ENCODE measurements at regions not wholly inside any gene's neighbourhood (a gene's known extent, or its start where the extent isn't known, plus 50 kb on each side); places are given as distances from the start of the nearest gene placed in this dataset.

GRCh38 chr4:111464251-111465045 lies 680.8 kb upstream of the FAM241A start:
- no peak for DNase-seq

More at GRCh38 chr4:111464251-111465045, 680.8 kb upstream of the FAM241A start:
- Histone ChIP-seq H2AK5ac (ENCODE audit: low read depth, low read length) (no peak overlapping the region), H2BK20ac (ENCODE audit: low read depth, low read length) (no peak overlapping the region), H2AFZ (replicated peaks; ENCODE audit: low read length, poor library complexity) (no peak overlapping the region), H4K20me1 (ENCODE audit: insufficient read depth, low read length) (no peaks in the 10 kb centered on the region), H3K4ac (ENCODE audit: low read depth, low read length) (no peak overlapping the region), H3K18ac (ENCODE audit: low read depth, low read length) (no peak overlapping the region), H2BK120ac (ENCODE audit: low read depth, low read length) (no peak overlapping the region), H3K9me3 (ENCODE audit: control insufficient read depth, insufficient read depth, low read length) (peaks cover 3% of the 10 kb centered on the region), H3K9me1 (ENCODE audit: insufficient read depth, low read length) (no peaks in the 10 kb centered on the region), H4K5ac (ENCODE audit: low read depth, low read length) (no peak overlapping the region), H3K9ac (ENCODE audit: low read depth, low read length) (no peak overlapping the region), H3K27me3 (ENCODE audit: control insufficient read depth, insufficient read depth, low read length) (no peaks in the 10 kb centered on the region), H2AK9ac (replicated peaks; ENCODE audit: low read depth, low read length, poor library complexity) (no peak overlapping the region), H3K36me3 (ENCODE audit: control insufficient read depth, insufficient read depth, low read length) (no peaks in the 10 kb centered on the region), H3K23ac (ENCODE audit: low read depth, low read length) (no peak overlapping the region), H3K27ac (ENCODE audit: insufficient read depth, low read length) (no peak overlapping the region), H4K8ac (ENCODE audit: low read depth in 2 of 2, low read length in 2 of 2) (no peak overlapping the region), H3K4me3 (ENCODE audit: insufficient read depth, low read depth, low read length) (no peak overlapping the region), H3K56ac (ENCODE audit: extremely low read depth, insufficient read depth, low read length) (no peak overlapping the region), H3K14ac (replicated peaks; ENCODE audit: low read depth, low read length) (no peak overlapping the region), H4K91ac (ENCODE audit: insufficient read depth, low read depth, low read length) (no peak overlapping the region), H3K79me1 (ENCODE audit: low read depth in 1 of 2, low read length in 2 of 2) (no peaks in the 10 kb centered on the region), H2BK15ac (ENCODE audit: low read depth, low read length) (no peak overlapping the region), H3K4me2 (ENCODE audit: low read depth, low read length) (peak overlapping the region; percentile 72), H3K4me1 (ENCODE audit: control insufficient read depth, insufficient read depth, low read length) (no peaks in the 10 kb centered on the region), H2BK5ac (ENCODE audit: low read depth, low read length, poor library complexity, severe bottlenecking) (no peak overlapping the region)
- CTCF ChIA-PET = interaction anchor here (0.6 kb wide), 3 partner anchors 14 to 1933 kb away, joined by 3 to 4 read pairs (median 4); no protein-coding TSS in a partner anchor
- no TSS peak for BruUV-seq (replicated peaks)
- no peak for TF ChIP-seq CEBPB (IDR thresholded peaks at IDR 0.05; ENCODE audit: low read depth, low read length)
- TF ChIP-seq RCOR1 (IDR thresholded peaks at IDR 0.05; ENCODE audit: insufficient replicate concordance, low read length) = no peak
- no peak for TF ChIP-seq SMC3 (IDR thresholded peaks at IDR 0.05; ENCODE audit: low read depth, low read length)
- no peak for TF ChIP-seq FOS (IDR thresholded peaks at IDR 0.05; ENCODE audit: low read depth, low read length)
- WGBS, 2 experiments (ENCODE audit: extremely low coverage in 2 of 2, insufficient read length in 1 of 2) = no CpG with 5 or more reads among the region's 8 CpGs
- dilution Hi-C loops (cut with HindIII; ENCODE audit: low sequenced_read_pairs, unreplicated experiment) (no loop called here), intact Hi-C loops (cut with micrococcal nuclease) (no loop called here), in situ Hi-C loops (cut with MboI; ENCODE audit: low sequenced_read_pairs) (no loop called here)
- POLR2A ChIA-PET (ENCODE audit: unreplicated experiment) = no interaction called here
- ATAC-seq (ENCODE audit: low read depth) = no peak

Data from IMR-90 (cell line).